IMR-90 (cell line): ENCODE measurements at regions not wholly inside any gene's neighbourhood (a gene's known extent, or its start where the extent isn't known, plus 50 kb on each side); places are given as distances from the start of the nearest gene placed in this dataset.

Source experiments
- ATAC-seq: fragments of 200-7000 bp; cut with Tn5 transposase; 2 replicates; pipeline ENCODE4 v1.9.1; 2020; ENCODE audit warnings: low read depth, mild to moderate bottlenecking, moderate library complexity
- BruUV-seq: library from RNA; stranded (reverse); fragments of 400-500 nt; replicated peaks from 2 replicates; lab custom pipeline; 2021; lab: Mats Ljungman, UMichigan
- CTCF ChIA-PET: fragments of 300-600 bp; formaldehyde crosslinking; extraction: SDS; loops from one replicate; lab custom pipeline; 2021; ENCODE audit warnings: antibody characterized with exemption; lab: Yijun Ruan, JAX
- POLR2A ChIA-PET: fragments of 300-600 bp; sonication (Branson Sonifier 250); formaldehyde crosslinking; loops from one replicate; lab custom pipeline; 2022; ENCODE audit warnings: antibody characterized with exemption; ENCODE audit not compliant: unreplicated experiment; lab: Charles Lee
- DNase-seq: peaks from one replicate; pipeline ENCODE4 v3.0.0; 2013
- H2AFZ ChIP-seq: replicated peaks from 2 replicates; pipeline ENCODE3; 2013; ENCODE audit warnings: low read length, mild to moderate bottlenecking; ENCODE audit not compliant: poor library complexity
- H2AK5ac ChIP-seq: 2 replicates; pipeline ENCODE4 v1.6.1; 2013; ENCODE audit warnings: low read depth, low read length, inconsistent platforms
- H2AK9ac ChIP-seq: replicated peaks from 2 replicates; pipeline ENCODE3; 2013; ENCODE audit warnings: mild to moderate bottlenecking, low read depth, low read length, moderate library complexity; ENCODE audit not compliant: poor library complexity
- H2BK120ac ChIP-seq: 2 replicates; pipeline ENCODE4 v1.6.1; 2013; ENCODE audit warnings: low read depth, low read length, inconsistent platforms
- H2BK15ac ChIP-seq: 3 replicates; pipeline ENCODE4 v1.6.1; 2013; ENCODE audit warnings: low read depth, low read length, inconsistent platforms
- H2BK20ac ChIP-seq: 2 replicates; pipeline ENCODE4 v1.6.1; 2013; ENCODE audit warnings: low read depth, mild to moderate bottlenecking, inconsistent platforms, low read length, moderate library complexity
- H2BK5ac ChIP-seq: 2 replicates; pipeline ENCODE4 v1.6.1; 2013; ENCODE audit warnings: mild to moderate bottlenecking, low read depth, low read length, inconsistent platforms; ENCODE audit not compliant: poor library complexity, severe bottlenecking
- H3K14ac ChIP-seq: replicated peaks from 2 replicates; pipeline ENCODE4 v1.6.1; 2013; ENCODE audit warnings: low read depth, low read length, inconsistent platforms
- H3K18ac ChIP-seq: 2 replicates; pipeline ENCODE4 v1.6.1; 2013; ENCODE audit warnings: low read depth, low read length, control low read depth
- H3K23ac ChIP-seq: 2 replicates; pipeline ENCODE4 v1.6.1; 2013; ENCODE audit warnings: low read depth, low read length, inconsistent platforms
- H3K27ac ChIP-seq: 2 replicates; pipeline ENCODE4 v1.5.1; 2013; ENCODE audit warnings: mild to moderate bottlenecking, control low read depth, low read length; ENCODE audit not compliant: insufficient read depth
- H3K27me3 ChIP-seq: 2 replicates; pipeline ENCODE4 v1.6.1; 2013; ENCODE audit warnings: low read length; ENCODE audit not compliant: control insufficient read depth, insufficient read depth
- H3K36me3 ChIP-seq: 2 replicates; pipeline ENCODE4 v1.6.1; 2013; ENCODE audit warnings: low read length, mixed read lengths; ENCODE audit not compliant: control insufficient read depth, insufficient read depth
- H3K4ac ChIP-seq: 2 replicates; pipeline ENCODE4 v1.6.1; 2013; ENCODE audit warnings: low read depth, low read length, inconsistent platforms
- H3K4me1 ChIP-seq: 2 replicates; pipeline ENCODE4 v1.6.1; 2013; ENCODE audit warnings: low read length, mixed read lengths; ENCODE audit not compliant: control insufficient read depth, insufficient read depth
- H3K4me2 ChIP-seq: 2 replicates; pipeline ENCODE4 v1.6.1; 2013; ENCODE audit warnings: low read depth, mild to moderate bottlenecking, control low read depth, low read length, moderate library complexity
- H3K4me3 ChIP-seq: 2 replicates; pipeline ENCODE4 v1.5.1; 2013; ENCODE audit warnings: low read depth, mild to moderate bottlenecking, control low read depth, low read length, moderate library complexity; ENCODE audit not compliant: insufficient read depth
- H3K56ac ChIP-seq: 2 replicates; pipeline ENCODE4 v1.6.1; 2013; ENCODE audit warnings: low read length, inconsistent platforms; ENCODE audit not compliant: insufficient read depth; ENCODE audit errors: extremely low read depth
- H3K79me1 ChIP-seq, 2 experiments: 2 replicates each; pipeline ENCODE4 v1.6.1; 2013; ENCODE audit warnings: low read length in 2 of 2, inconsistent platforms in 1 of 2, low read depth in 1 of 2
- H3K9ac ChIP-seq: 2 replicates; pipeline ENCODE4 v1.6.1; 2013; ENCODE audit warnings: low read depth, low read length, control low read depth
- H3K9me1 ChIP-seq: 2 replicates; pipeline ENCODE4 v1.6.1; 2013; ENCODE audit warnings: low read length, inconsistent platforms; ENCODE audit not compliant: insufficient read depth
- H3K9me3 ChIP-seq: 2 replicates; pipeline ENCODE4 v1.6.1; 2013; ENCODE audit warnings: low read length; ENCODE audit not compliant: control insufficient read depth, insufficient read depth
- H4K20me1 ChIP-seq: 2 replicates; pipeline ENCODE4 v1.6.1; 2013; ENCODE audit warnings: low read length, inconsistent platforms; ENCODE audit not compliant: insufficient read depth
- H4K5ac ChIP-seq: 2 replicates; pipeline ENCODE4 v1.6.1; 2013; ENCODE audit warnings: mild to moderate bottlenecking, low read depth, low read length, control low read depth
- H4K8ac ChIP-seq, 2 experiments: 2 replicates each; pipeline ENCODE4 v1.6.1; 2013; ENCODE audit warnings: low read depth in 2 of 2, low read length in 2 of 2, control low read depth in 1 of 2, inconsistent platforms in 1 of 2
- H4K91ac ChIP-seq: 2 replicates; pipeline ENCODE4 v1.6.1; 2013; ENCODE audit warnings: low read depth, low read length, inconsistent platforms; ENCODE audit not compliant: insufficient read depth
- BHLHE40 ChIP-seq: fragments of 150-350 bp; IDR thresholded peaks from 2 replicates; pipeline ENCODE4 v1.6.1; 2016; ENCODE audit warnings: mild to moderate bottlenecking, low read depth, low read length
- CEBPB ChIP-seq: IDR thresholded peaks from 2 replicates; pipeline ENCODE4 v1.6.1; 2012; ENCODE audit warnings: low read depth, low read length, improper control_type of control experiment
- CTCF ChIP-seq: conservative IDR thresholded peaks from 2 replicates; pipeline ENCODE4 v1.5.1; 2012; ENCODE audit warnings: mild to moderate bottlenecking, low read depth, low read length, improper control_type of control experiment
- ELK1 ChIP-seq: fragments of 150-350 bp; IDR thresholded peaks from 2 replicates; pipeline ENCODE4 v1.6.1; 2016; ENCODE audit warnings: low read depth, mild to moderate bottlenecking, low read length, moderate library complexity, borderline replicate concordance
- FOS ChIP-seq: fragments of 150-350 bp; IDR thresholded peaks from 2 replicates; pipeline ENCODE4 v1.6.1; 2016; ENCODE audit warnings: low read depth, low read length
- MAZ ChIP-seq: IDR thresholded peaks from 2 replicates; pipeline ENCODE4 v1.6.1; 2012; ENCODE audit warnings: low read depth, mild to moderate bottlenecking, low read length, improper control_type of control experiment, moderate library complexity, borderline replicate concordance
- NFE2L2 ChIP-seq: fragments of 150-350 bp; IDR thresholded peaks from 2 replicates; pipeline ENCODE4 v1.6.1; 2016; ENCODE audit warnings: low read depth, mild to moderate bottlenecking, low read length
- POLR2A ChIP-seq: IDR thresholded peaks from 2 replicates; pipeline ENCODE4 v1.6.1; 2012; ENCODE audit warnings: mild to moderate bottlenecking, low read depth, low read length
- RAD21 ChIP-seq: IDR thresholded peaks from 2 replicates; pipeline ENCODE4 v1.6.1; 2012; ENCODE audit warnings: low read length, improper control_type of control experiment
- RFX5 ChIP-seq: IDR thresholded peaks from 2 replicates; pipeline ENCODE4 v1.8.0; 2012; ENCODE audit warnings: low read depth, mild to moderate bottlenecking, low read length, moderate library complexity
- SMC3 ChIP-seq: fragments of 150-350 bp; IDR thresholded peaks from 2 replicates; pipeline ENCODE4 v1.6.1; 2016; ENCODE audit warnings: low read depth, mild to moderate bottlenecking, antibody characterized with exemption, low read length, moderate library complexity
- dilution Hi-C: fragments of 300-500 bp; cut with HindIII; formaldehyde crosslinking; loops from one replicate; pipeline ENCODE4 v1.14.3; 2018; ENCODE audit warnings: low sequenced_read_pairs; ENCODE audit not compliant: unreplicated experiment
- in situ Hi-C: fragments of 300-500 bp; cut with MboI; formaldehyde crosslinking; loops from 3 replicates; pipeline ENCODE4 v1.14.3; 2019; ENCODE audit warnings: low sequenced_read_pairs, inconsistent platforms, mixed read lengths
- intact Hi-C: fragments of 100-400 bp; cut with micrococcal nuclease; formaldehyde crosslinking; loops from 2 replicates; pipeline ENCODE4 v1.10.0; 2022

- Histone ChIP-seq H3K18ac (no peak overlapping the region), H3K27me3 (no peaks in the 10 kb centered on the region), H3K14ac (no peak overlapping the region), H2BK120ac (no peak overlapping the region), H3K9me1 (no peaks in the 10 kb centered on the region), H2AK5ac (no peak overlapping the region), H4K91ac (no peak overlapping the region), H2BK20ac (no peak overlapping the region), H3K36me3 (no peaks in the 10 kb centered on the region), H3K9ac (no peak overlapping the region), H2BK5ac (no peak overlapping the region), H4K8ac (no peak overlapping the region), H3K9me3 (no peaks in the 10 kb centered on the region), H3K27ac (no peak overlapping the region), H3K4me2 (no peak overlapping the region), H3K4me3 (no peak overlapping the region), H4K20me1 (no peaks in the 10 kb centered on the region), H2AK9ac (no peak overlapping the region), H3K56ac (no peak overlapping the region), H3K79me1 (no peaks in the 10 kb centered on the region), H3K4me1 (no peaks in the 10 kb centered on the region), H3K23ac (no peak overlapping the region), H4K5ac (no peak overlapping the region), H2AFZ (no peak overlapping the region), H2BK15ac (no peak overlapping the region), H3K4ac (no peak overlapping the region)
- ChIA-PET POLR2A (no interaction called here), CTCF (no interaction called here)
- intact Hi-C loops = no loop called here
- no peak for ATAC-seq
- dilution Hi-C loops = no loop called here
- BruUV-seq = no TSS peak
- TF ChIP-seq POLR2A (no peak), NFE2L2 (no peak), SMC3 (no peak), ELK1 (no peak), FOS (no peak), BHLHE40 (no peak), RAD21 (no peak), CEBPB (no peak), CTCF (no peak), MAZ (no peak), RFX5 (no peak)
- in situ Hi-C loops = no loop called here
- DNase-seq = no peak
These were observed 2304.0 kb downstream of the ARAP2 start for GRCh38 chr4:33940281-33940680.
